ENCODE measurements at regions not wholly inside any gene's neighbourhood (a gene's known extent, or its start where the extent isn't known, plus 50 kb on each side); places are given as distances from the start of the nearest gene placed in this dataset.
"Not testable (repeated sequence)": the region's sequence is repeated elsewhere in the genome, so short reads cannot be mapped to it uniquely, and the experiment has no call there.

DNA sequence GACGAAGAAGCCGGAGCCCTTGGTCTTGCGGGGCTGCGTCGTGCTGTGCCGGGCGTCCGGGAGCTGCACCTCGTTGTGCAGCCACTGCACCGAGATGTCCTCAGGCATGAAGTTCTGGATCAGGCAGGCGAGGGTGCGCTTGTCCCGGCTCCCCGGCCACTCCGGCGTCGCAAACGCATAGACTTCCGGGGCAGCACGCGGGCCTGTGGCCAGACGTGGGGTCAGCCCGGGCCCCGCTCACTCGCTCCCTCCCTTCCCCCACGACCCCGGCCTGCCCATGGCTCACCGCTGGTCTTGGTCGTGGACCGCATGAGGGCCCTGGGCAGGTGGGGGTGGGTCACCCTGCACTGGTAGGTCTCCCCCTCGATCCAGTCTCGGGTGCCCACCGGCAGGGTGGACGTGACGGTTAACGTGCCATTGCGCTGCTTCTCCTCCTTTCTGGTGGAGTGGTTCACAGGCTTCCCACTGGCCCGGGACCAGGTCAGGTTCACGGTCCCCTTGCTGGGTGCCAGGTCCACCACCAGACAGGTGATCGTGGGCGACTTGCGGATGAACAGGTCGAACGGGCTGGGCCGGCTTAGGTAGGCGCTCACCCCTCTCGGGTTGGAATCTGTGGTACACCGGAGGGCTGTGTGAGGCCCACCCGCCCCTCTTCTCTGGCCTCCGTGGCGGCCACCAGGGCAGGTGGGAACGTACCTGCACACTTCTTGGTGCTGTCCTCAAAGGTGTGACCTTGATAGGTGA is 74.0 kb downstream of the TMEM121 start:
- DNase-seq (ENCODE audit: insufficient read length, low spot score); FAIRE-seq: not testable (repeated sequence)

DNA sequence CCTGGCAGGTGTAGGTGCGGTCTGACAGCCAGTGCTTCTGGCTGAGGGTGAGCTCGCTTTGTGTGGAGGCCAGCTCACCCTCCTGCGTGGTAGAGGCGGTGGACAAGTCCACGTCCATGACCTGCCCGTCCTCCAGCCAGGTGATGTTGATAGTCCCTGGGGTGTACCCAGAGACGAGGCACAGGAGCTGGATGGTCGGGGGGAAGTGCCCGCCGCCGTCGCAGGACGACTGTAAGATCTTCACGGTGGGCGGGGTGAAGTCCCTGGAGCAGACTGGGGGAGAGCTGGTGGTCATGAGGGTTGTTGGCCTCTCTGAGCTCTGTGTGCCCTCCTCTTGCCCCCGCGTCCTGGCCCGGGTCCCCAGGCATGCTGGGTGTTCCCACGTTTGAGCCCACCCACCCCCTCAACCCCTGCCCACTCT is 74.6 kb downstream of the TMEM121 start:
- no peak for FAIRE-seq

DNA sequence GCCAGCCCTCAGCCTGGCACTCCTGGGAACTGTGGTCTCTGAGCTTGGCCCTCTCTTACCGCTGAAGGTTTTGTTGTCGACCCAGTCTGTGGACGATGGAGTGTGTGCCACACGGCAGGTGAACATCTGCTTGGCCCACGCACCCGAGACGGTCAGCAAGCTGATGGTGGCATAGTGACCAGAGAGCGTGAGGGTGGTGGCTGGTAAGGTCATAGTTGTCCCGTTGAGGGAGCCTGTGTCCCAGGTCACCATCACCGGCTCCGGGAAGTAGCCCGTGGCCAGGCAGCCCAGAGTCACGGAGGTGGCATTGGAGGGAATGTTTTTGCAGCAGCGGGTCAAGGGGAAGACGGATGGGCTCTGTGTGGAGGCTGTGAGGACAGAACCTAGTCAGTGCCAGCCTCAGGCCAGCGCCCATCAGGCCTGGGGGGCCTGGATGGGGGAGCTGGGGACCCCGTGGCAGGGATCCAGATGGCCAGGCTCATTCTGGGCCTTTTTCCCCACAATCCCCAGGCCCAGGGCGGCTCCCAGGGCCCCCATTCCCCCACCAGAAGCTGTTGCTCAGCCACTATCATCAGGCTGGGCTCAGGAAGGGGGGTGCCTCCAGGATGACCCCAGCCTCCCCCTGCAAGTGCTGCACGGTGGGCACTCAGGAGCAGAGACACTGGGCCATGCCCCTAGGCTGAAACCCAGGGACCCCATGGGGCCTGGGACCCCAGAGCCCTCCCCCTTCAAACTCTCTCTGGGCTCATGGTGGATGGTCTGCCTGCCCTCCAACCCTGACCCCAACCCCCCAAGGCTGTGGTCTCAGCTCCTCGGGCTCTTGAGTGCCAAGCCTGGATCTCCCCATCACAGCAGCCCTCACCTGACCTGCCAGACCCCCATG is 75.2 kb downstream of the TMEM121 start:
- no peak for FAIRE-seq
- no peak for TF ChIP-seq POLR2A (IDR thresholded peaks at IDR 0.05; ENCODE audit: low read depth, low read length)
- DNase-seq (ENCODE audit: insufficient read length, low spot score): no peak

More for the DNA sequence above, 74.6 kb downstream of the TMEM121 start:
- no peak for TF ChIP-seq POLR2A (IDR thresholded peaks at IDR 0.05; ENCODE audit: low read depth, low read length)
- DNase-seq (ENCODE audit: insufficient read length, low spot score): no peak

DNA sequence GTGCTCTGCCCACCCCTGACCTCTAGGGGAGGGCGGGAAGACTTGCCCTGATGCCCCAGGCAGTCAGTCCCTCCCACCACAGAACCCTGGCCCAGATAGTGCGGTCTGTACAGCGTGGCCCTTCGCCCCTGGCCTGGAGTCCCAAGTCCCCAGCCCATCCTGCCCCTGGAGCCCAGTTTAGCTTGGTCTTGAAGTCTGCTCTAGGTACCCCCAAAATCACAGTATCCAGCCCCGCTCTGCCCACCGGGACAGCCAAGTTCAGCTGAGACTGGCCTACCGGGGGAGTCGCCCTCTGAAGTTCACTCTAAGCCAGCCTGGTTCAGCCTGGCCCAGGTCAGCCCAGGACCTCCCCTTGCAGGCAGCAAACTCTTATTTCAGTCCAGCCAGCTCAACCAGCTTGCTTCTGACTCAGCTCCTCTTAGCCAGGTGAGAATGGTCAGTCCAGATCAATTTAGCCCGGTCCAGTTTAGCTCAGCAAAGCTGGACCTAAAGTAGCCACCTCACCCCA is 75.9 kb downstream of the TMEM121 start:
- no peak for TF ChIP-seq POLR2A (IDR thresholded peaks at IDR 0.05; ENCODE audit: low read depth, low read length)
- no peak for FAIRE-seq
- no peak for DNase-seq (ENCODE audit: insufficient read length, low spot score)

GRCh38 chr14:105602799-105603793 is 76.7 kb downstream of the TMEM121 start:
- no peak for TF ChIP-seq POLR2A (IDR thresholded peaks at IDR 0.05; ENCODE audit: low read depth, low read length)
- DNase-seq (ENCODE audit: insufficient read length, low spot score): no peak
- no peak for FAIRE-seq

- FAIRE-seq; DNase-seq (ENCODE audit: insufficient read length, low spot score): not testable (repeated sequence)
These were observed 78.4 kb downstream of the TMEM121 start for GRCh38 chr14:105604531-105605463.

GRCh38 chr14:105605464-105606304 is 79.3 kb downstream of the TMEM121 start:
- DNase-seq (ENCODE audit: insufficient read length, low spot score): no peak
- no peak for FAIRE-seq
- no peak for TF ChIP-seq POLR2A (IDR thresholded peaks at IDR 0.05; ENCODE audit: low read depth, low read length)

- DNase-seq (ENCODE audit: insufficient read length, low spot score); FAIRE-seq: not testable (repeated sequence)
These were observed 80.1 kb downstream of the TMEM121 start for GRCh38 chr14:105606305-105606975.

DNA sequence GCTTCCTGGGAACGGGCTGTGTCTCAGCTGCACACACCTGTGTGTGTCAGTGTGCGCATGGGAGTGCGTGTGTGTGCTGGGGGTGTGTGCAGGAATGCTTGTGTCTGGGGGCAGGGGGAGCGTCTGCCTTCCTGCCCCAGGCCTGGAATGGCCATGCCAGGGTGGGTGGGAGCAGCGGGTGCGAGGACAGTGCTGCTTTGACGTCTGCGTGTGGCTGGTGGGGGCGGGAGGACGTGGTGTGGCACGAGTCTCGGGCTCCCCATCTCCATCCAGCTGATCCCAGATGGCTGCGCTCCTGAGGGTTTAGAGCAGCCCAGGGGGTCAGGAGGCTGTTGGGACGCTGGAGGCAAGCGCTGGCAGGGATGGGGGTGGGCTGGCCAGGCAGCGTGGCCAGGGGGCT is 80.6 kb downstream of the TMEM121 start:
- not testable (repeated sequence) for DNase-seq (ENCODE audit: insufficient read length, low spot score); FAIRE-seq

DNA sequence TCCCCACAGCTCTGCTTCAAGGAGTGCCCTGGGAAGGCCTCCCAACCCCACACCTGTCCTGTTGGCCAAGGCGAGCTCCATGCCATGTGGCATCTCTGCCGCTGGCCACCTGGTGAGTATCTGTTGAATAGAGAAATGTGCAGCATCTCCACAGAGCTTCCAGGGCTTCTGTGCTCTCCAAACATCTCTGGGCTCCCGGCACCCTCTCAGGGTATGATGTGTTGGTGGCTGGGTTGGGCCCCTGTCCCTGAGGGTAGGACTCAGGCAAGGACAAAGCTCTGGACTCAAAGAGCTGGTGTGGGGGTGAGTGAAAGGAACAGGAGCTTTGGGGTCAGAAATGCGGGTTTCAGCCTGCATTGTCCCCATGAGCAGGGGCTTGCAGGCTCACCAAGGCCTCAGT is 88.6 kb downstream of the TMEM121 start:
- DNase-seq (ENCODE audit: insufficient read length, low spot score); FAIRE-seq: not testable (repeated sequence)

DNA sequence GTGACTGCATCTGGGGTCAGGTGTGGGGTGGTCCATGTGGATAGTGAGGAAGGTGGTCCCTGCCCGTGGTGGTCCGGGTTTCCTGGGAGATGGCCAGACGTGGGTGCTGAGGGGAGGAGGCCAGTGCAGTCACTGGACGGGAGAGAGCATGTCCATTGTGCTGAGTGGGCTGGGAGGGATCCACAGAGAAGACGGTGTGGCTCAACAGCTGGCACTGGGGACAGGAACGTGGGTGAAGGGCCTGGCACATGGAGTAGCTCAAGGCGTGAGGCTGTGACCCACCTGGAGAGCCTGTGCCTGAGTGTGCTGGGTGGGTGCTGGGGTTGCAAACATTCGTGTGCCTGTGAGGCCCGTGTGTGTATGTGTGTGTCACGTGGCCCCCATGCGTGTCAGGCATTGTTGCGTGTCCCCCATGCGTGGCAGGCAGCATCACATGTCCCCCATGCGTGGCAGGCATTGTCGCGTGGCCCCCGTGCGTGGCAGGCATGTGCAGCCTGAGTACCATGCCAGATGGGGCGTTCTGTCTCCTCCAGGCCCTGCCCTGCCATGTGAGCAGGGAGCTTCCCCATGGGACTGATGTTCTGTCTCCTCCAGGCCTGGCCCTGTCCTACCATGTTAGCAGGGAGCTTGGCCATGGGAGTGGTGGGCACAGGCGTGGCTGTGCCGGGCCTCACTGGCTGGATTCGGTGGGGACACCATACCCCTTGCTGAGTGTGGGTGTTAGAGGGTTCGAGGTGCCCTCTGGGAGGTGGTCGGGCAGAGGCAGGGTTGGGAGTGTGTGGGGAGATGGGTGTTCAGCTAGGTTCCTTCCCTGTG is 89.8 kb downstream of the TMEM121 start:
- FAIRE-seq; DNase-seq (ENCODE audit: insufficient read length, low spot score): not testable (repeated sequence)

Measured in H54 (cell line).